NCI-H2196 treated with DMSO at 0.1 percent for 48 hours (cell line): ENCODE measurements at regions not wholly inside any gene's neighbourhood (a gene's known extent, or its start where the extent isn't known, plus 50 kb on each side); places are given as distances from the start of the nearest gene placed in this dataset.
"Not testable (repeated sequence)": the region's sequence is repeated elsewhere in the genome, so short reads cannot be mapped to it uniquely, and the experiment has no call there.

Source experiments
- DNase-seq: peaks from one replicate; lab custom pipeline; 2025; ENCODE audit not compliant: unreplicated experiment; lab: John Stamatoyannopoulos, UW

GRCh38 chr4:189630913-189631567 lies 309.6 kb upstream of the FRG1 start:
- DNase-seq = not testable (repeated sequence)

DNA sequence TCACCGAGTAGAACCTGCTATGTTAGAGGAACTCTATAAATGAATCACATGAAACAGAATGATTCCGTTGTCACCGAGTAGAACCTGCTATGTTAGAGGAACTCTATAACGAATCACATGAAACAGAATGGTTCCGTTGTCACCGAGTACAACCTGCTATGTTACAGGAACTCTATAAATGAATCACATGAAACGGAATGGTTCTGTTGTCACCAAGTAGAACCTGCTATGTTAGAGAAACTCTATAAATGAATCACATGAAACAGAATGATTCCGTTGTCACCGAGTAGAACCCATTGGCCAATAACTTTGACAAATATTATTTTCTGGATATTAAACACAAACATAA lies 309.1 kb upstream of the FRG1 start:
- not testable (repeated sequence) for DNase-seq

DNA sequence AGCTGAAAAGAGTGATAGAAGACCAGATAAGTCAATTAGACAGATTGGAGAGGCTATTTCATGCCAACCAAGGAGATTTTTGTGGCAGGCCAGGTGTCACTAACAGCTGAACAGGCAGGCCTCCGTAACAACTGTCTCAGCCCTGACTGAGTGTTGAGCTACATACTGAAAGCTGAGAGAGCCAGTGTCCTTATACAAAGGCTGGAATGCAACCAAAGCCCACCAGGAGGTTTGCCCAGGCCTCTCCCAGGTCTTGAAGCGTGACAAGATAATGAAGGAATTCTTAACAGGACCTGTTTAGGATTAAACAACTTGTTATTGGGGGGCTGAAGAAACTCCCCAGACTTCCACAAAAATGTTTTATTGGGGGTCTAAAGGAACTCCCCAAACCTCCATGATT lies 290.2 kb upstream of the FRG1 start:
- not testable (repeated sequence) for DNase-seq

GRCh38 chr4:189653130-189653653 lies 287.5 kb upstream of the FRG1 start:
- not testable (repeated sequence) for DNase-seq

DNA sequence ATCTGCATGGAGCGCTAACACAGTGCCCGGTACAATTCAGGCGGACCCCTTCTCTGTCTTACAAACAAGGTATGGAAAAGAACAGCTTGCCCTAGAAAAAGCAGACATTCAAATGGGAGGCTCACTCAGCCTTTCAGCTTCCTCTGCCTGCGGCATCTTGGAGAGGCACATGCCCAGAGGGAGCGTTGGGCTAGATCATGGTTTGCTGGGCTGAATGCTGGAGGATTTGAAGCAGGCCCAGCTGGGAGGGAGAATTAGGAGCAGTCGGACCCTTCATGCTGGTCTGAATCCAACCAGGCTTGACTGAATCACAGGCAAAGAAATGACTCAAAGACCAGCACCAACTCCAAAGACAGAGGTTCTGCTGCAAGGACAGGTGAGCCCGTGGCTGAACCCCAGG lies 286.7 kb upstream of the FRG1 start:
- not testable (repeated sequence) for DNase-seq

DNA sequence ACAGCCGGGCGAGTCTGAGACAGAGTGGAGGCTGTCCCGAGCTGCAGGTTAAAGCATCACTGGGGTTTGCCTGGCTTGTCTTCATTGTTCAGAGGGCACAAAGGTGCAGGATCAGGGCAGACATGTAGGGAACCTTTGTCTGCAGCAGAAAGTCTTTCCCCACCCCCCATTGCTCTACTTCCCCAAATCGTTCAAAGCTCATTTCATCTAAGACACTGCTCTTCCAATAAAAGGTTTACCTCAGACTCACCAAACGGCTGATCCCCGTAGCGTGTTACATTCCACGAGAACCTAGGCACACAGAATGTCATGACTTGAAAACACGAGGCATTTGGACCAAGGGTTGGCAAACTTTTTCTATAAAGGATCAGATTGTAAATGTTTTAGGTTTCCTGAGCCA lies 286.3 kb upstream of the FRG1 start:
- DNase-seq = not testable (repeated sequence)

DNA sequence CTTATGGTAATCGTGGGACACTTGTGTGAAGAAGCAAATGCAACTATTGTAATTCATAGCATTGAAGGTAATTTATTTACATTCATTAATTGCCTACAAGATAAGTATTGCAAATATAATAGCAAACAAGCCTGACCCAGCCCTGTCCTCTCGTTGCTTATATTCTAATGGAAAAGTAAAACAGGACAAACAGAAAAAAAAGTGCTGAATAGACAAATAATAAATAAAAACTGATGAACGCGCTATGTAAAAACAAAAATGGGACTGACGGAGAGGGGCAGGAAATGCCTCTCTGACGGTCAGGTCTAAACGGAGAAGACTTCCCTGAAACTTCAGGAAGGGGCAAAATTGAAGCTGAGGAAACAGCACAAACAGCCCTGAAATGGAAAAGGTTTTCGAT lies 284.9 kb upstream of the FRG1 start:
- DNase-seq = not testable (repeated sequence)

DNA sequence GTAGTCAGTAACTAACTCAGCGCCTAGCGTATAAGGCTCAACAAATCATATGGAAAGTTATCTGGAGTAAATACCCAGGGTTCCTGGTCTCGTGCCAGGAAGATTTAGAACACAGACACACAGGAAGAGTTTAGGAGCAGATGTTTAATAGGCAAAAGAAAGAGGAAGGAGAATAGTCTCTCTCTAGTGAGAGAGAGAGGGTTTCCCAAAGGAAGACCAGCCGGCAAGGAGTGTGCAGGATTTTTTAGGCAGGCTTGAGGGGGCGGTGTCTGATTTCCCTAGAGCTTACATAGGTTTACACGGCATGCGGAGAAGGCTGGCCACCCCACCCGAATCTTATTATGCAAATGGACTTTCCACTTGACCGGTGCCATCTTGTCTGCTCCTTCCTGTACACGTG lies 284.0 kb upstream of the FRG1 start:
- no peak for DNase-seq

DNA sequence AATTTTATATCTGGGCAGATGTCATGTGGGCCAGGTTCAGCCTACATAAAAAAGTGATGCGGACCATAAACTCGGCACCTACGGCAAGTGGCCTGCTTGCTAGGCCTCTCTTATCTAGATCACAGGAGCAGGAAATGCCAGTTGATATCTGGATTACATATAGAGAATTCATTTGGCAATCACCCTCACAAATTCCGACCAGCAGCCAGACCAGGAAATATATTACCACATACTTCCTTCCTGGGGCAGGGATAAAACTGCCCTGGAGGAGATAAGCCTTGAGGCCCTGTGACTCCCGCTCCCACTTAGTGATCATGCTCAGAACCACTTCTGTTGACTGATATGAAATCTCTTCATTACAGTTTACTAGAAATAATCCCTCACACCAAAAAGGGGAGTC lies 282.4 kb upstream of the FRG1 start:
- not testable (repeated sequence) for DNase-seq

DNA sequence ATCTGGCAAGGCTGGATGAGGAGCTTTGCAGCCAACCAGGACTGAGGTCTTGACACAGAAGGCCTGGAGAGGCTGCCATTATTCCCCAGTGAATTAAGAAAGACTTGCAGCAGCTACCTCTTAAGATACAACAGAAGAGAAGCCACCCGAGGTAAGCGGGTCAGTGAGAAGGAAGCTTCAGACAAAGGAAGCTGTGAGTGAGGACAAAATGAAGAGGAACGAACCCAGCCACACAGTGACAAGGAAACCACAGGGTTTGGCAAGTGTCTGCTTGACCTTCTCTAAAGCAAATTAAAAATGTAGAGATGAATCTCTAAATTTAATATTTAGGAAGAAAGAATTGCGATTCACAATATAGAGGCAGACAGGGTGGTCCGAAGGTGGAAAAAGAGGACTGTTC lies 281.8 kb upstream of the FRG1 start:
- not testable (repeated sequence) for DNase-seq

DNA sequence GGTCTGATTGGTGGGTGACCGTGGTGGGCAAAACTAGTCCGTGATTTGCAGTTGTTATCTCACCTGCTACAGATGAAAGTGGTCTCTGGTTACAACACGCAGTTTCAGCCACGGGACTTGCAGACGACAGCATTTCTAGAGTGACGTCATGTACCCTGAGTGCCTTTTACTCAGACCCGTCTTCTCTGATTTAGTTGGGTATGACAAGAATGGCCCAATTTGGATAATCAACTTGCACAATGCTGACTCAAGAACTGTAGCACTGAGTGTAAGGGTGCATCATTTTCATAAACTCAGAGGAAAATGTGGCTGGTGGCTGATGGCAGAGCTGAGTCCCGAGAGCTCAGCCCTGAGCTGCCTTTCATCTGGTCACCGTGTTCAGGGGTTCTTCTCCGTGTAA lies 281.4 kb upstream of the FRG1 start:
- no peak for DNase-seq

- DNase-seq = no peak
These were observed 279.8 kb upstream of the FRG1 start for GRCh38 chr4:189660722-189661360.

- no peak for DNase-seq
These were observed 275.9 kb upstream of the FRG1 start for GRCh38 chr4:189664693-189665250.

- not testable (repeated sequence) for DNase-seq
These were observed 274.9 kb upstream of the FRG1 start for GRCh38 chr4:189665712-189666305.

DNA sequence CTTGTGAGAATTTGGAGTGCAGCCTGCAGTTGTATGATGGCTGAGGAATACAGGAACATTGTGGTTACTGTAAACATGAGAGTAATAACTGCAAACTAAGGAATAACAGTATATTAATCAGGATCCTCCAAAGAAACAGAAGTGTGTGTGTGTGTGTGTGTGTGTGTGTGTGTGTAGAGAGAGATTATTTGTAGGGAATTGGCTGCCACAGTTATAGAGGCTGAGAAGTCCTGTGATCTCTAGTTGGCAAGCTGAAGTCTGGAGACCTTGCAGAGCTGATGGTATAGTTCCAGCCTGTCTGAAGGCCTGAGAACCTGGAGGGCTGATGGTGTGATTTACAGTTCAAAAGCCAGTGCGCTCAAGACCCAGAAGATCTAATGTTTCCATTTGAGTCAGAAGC lies 273.3 kb upstream of the FRG1 start:
- not testable (repeated sequence) for DNase-seq

- not testable (repeated sequence) for DNase-seq
These were observed 242.9 kb upstream of the FRG1 start for GRCh38 chr4:189697675-189698245.

DNA sequence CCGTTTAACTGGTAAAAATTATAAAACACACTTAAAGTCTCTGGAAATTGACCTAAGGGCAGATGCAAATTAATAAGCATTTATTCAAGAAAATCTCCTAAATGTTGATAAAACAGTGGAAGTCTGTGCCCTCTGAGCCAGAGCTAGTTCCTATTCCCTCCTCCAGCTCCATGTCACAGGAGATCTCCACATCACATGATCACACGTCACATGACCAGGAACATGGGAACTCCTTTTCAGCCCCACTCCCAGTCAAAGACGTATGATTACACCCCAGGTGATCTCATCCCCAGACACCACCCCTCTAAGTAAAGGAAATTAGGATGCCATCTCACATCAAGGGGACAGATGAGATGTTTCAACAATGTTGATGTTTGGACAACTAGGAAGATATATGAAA lies 237.7 kb upstream of the FRG1 start:
- not testable (repeated sequence) for DNase-seq

GRCh38 chr4:189706821-189707220 lies 233.9 kb upstream of the FRG1 start:
- not testable (repeated sequence) for DNase-seq

GRCh38 chr4:189707227-189707626 lies 233.4 kb upstream of the FRG1 start:
- DNase-seq = not testable (repeated sequence)

DNA sequence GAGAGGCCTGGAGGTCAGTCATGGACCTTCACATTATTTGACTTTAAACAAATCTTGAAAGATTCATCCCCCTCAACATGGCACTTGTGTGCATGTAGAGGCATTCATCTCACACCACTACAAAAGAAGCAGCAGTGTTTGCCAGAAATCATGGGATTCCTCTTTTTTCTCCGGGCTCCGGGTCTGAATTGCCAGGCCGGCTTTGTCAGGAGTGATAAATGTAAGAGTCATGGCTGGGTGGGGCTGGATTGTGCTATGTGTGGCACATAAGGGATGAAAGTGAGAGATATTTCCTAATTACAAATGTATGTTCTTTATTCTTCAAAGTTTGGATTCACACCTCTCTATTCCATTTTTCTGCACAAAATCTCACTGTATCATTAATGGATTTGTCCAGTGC lies 228.7 kb upstream of the FRG1 start:
- not testable (repeated sequence) for DNase-seq
